GM12892 (cell line): ENCODE measurements at regions not wholly inside any gene's neighbourhood (a gene's known extent, or its start where the extent isn't known, plus 50 kb on each side); places are given as distances from the start of the nearest gene placed in this dataset.

Experiments used
- POLR2A ChIP-seq: IDR thresholded peaks from 2 replicates; pipeline ENCODE4 v1.6.1; 2011; ENCODE audit warnings: low read depth, low read length, control low read depth
- POLR2AphosphoS5 ChIP-seq: IDR thresholded peaks from 2 replicates; pipeline ENCODE4 v1.6.1; 2011; ENCODE audit warnings: low read depth, low read length, control low read depth

GRCh38 chr20:22373164-22373895 is 211.0 kb downstream of the FOXA2 start:
- TF ChIP-seq POLR2A (no peak), POLR2AphosphoS5 (no peak)
